HepG2 (cell line): ENCODE measurements at regions not wholly inside any gene's neighbourhood (a gene's known extent, or its start where the extent isn't known, plus 50 kb on each side); places are given as distances from the start of the nearest gene placed in this dataset.

Experiments
- ATAC-seq: fragments of 200-7000 bp; cut with Tn5 transposase; 3 replicates; pipeline ENCODE4 v1.9.1; 2020; ENCODE audit warnings: mild to moderate bottlenecking, moderate library complexity
- BruUV-seq: library from RNA; stranded (reverse); fragments of 400-500 nt; replicated peaks from 2 replicates; lab custom pipeline; 2021; lab: Mats Ljungman, UMichigan
- CTCF ChIA-PET: fragments of 300-600 bp; formaldehyde crosslinking; extraction: SDS; loops from one replicate; lab custom pipeline; 2021; ENCODE audit warnings: low total read pairs, inconsistent platforms, low intra/inter-chr PET ratio; lab: Yijun Ruan, JAX
- POLR2A ChIA-PET: fragments of 350-600 bp; sonication (Branson Sonifier 250); formaldehyde crosslinking; loops from one replicate; lab custom pipeline; 2020; ENCODE audit warnings: antibody characterized with exemption, inconsistent platforms; lab: Yijun Ruan, JAX
- DNase-seq: peaks from one replicate; pipeline ENCODE4 v3.0.0-alpha.2; 2015; ENCODE audit warnings: low spot score
- FAIRE-seq: peaks from 3 replicates; lab custom pipeline; 2011; peaks lifted over from hg19 to GRCh38; lab: Jason Lieb, UNC
- H2AFZ ChIP-seq: one replicate; pipeline ENCODE4 v1.6.1; 2011; ENCODE audit warnings: low read length, inconsistent platforms
- H3K27ac ChIP-seq: fragments of 300-600 bp; 3 replicates; pipeline ENCODE4 v1.8.0; 2011; ENCODE audit warnings: mixed run types, mild to moderate bottlenecking, mixed read lengths, low read length, inconsistent platforms; ENCODE audit not compliant: insufficient read depth; ENCODE audit errors: extremely low read length
- H3K27me3 ChIP-seq, 2 experiments: fragments of 200-600 bp in 1 of 2; 2 replicates in 1 of 2; 3 replicates in 1 of 2; pipeline versions ENCODE4 v1.6.0 to v1.8.0; 2011; ENCODE audit warnings: low read length in 2 of 2, mild to moderate bottlenecking in 2 of 2, moderate library complexity in 2 of 2, inconsistent platforms in 1 of 2; ENCODE audit not compliant: insufficient read depth in 2 of 2, control insufficient read depth in 1 of 2
- H3K36me3 ChIP-seq, 2 experiments: fragments of 200-600 bp in 1 of 2; replicated peaks in 1 of 2; 2 replicates in 1 of 2; 3 replicates in 1 of 2; pipeline versions ENCODE4 v1.5.1 to v1.8.0; 2011; ENCODE audit warnings: low read length in 2 of 2, inconsistent platforms in 1 of 2; ENCODE audit not compliant: insufficient read depth in 2 of 2, control insufficient read depth in 1 of 2
- H3K4me1 ChIP-seq: 2 replicates; pipeline ENCODE4 v1.5.1; 2012; ENCODE audit warnings: low read length, inconsistent platforms; ENCODE audit not compliant: insufficient read depth
- H3K4me2 ChIP-seq: 2 replicates; pipeline ENCODE4 v1.6.0; 2011; ENCODE audit warnings: low read depth, low read length, inconsistent platforms
- H3K4me3 ChIP-seq, 3 experiments: fragments of 200-600 bp in 1 of 3; sonication (generic), shearing (Covaris generic) in 1 of 3; replicated peaks in 1 of 3; 2 replicates each; pipeline ENCODE4 v1.5.1; 2011 to 2016; ENCODE audit warnings: low read length in 3 of 3, inconsistent platforms in 2 of 3, low read depth in 2 of 3, mild to moderate bottlenecking in 2 of 3, control low read depth in 1 of 3, mixed read lengths in 1 of 3; ENCODE audit not compliant: insufficient read depth in 1 of 3
- H3K79me2 ChIP-seq: one replicate; pipeline ENCODE4 v1.6.1; 2011; ENCODE audit warnings: low read length, inconsistent platforms; ENCODE audit not compliant: insufficient read depth
- H3K9ac ChIP-seq: 2 replicates; pipeline ENCODE4 v1.6.0; 2011; ENCODE audit warnings: mild to moderate bottlenecking, low read depth, low read length, inconsistent platforms; ENCODE audit not compliant: insufficient read depth
- H3K9me3 ChIP-seq: 2 replicates; pipeline ENCODE4 v1.5.1; 2012; ENCODE audit warnings: mild to moderate bottlenecking, low read length
- H4K20me1 ChIP-seq: 2 replicates; pipeline ENCODE4 v1.6.0; 2011; ENCODE audit warnings: inconsistent platforms, mild to moderate bottlenecking, low read length, moderate library complexity; ENCODE audit not compliant: insufficient read depth
- DNMT3B ChIP-seq: conservative IDR thresholded peaks from 2 replicates; pipeline ENCODE4 v1.6.1; 2016; ENCODE audit warnings: missing biosample characterization, control low read depth
- KDM4B ChIP-seq: sonication (generic); formaldehyde crosslinking; IDR thresholded peaks from 2 replicates; pipeline ENCODE4 v1.4.0; 2020; ENCODE audit warnings: missing genetic modification reagents
- RARG ChIP-seq: sonication (generic); formaldehyde crosslinking; IDR thresholded peaks from 2 replicates; pipeline ENCODE4 v1.4.0; 2020; ENCODE audit warnings: low read depth, mild to moderate bottlenecking, missing genetic modification reagents
- RFX5 ChIP-seq: IDR thresholded peaks from 2 replicates; pipeline ENCODE4 v1.6.1; 2011; ENCODE audit warnings: low read depth, low read length, improper control_type of control experiment
- SMAD1 ChIP-seq: sonication (generic); formaldehyde crosslinking; IDR thresholded peaks from 2 replicates; pipeline ENCODE4 v1.4.0; 2020; ENCODE audit warnings: missing genetic modification reagents, low read depth, mild to moderate bottlenecking, borderline replicate concordance
- SRSF9 ChIP-seq: fragments of 200-400 bp; formaldehyde crosslinking; IDR thresholded peaks from 2 replicates; pipeline ENCODE4 v1.6.1; 2018; ENCODE audit warnings: borderline replicate concordance, mild to moderate bottlenecking, low read depth, low read length; ENCODE audit not compliant: insufficient read depth, poor library complexity, severe bottlenecking
- ZC3H13 ChIP-seq: sonication (generic); formaldehyde crosslinking; IDR thresholded peaks from 2 replicates; pipeline ENCODE4 v1.8.1; 2023; ENCODE audit warnings: mild to moderate bottlenecking, missing genetic modification reagents, moderate library complexity
- ZNF333 ChIP-seq: sonication (generic); formaldehyde crosslinking; IDR thresholded peaks from 2 replicates; pipeline ENCODE4 v1.4.0; 2020; ENCODE audit warnings: mild to moderate bottlenecking, missing genetic modification reagents, borderline replicate concordance
- ZNF44 ChIP-seq: sonication (generic); formaldehyde crosslinking; IDR thresholded peaks from 2 replicates; pipeline ENCODE4 v1.5.1; 2020; ENCODE audit warnings: mild to moderate bottlenecking, missing genetic modification reagents
- ZNF564 ChIP-seq: sonication (generic); formaldehyde crosslinking; IDR thresholded peaks from 2 replicates; pipeline ENCODE4 v1.8.1; 2023; ENCODE audit warnings: mild to moderate bottlenecking, missing genetic modification reagents
- ZNF572 ChIP-seq: sonication (generic); formaldehyde crosslinking; IDR thresholded peaks from 2 replicates; pipeline ENCODE4 v1.5.1; 2020; ENCODE audit warnings: mild to moderate bottlenecking, missing genetic modification reagents
- ZNF790 ChIP-seq: sonication (generic); formaldehyde crosslinking; IDR thresholded peaks from 2 replicates; pipeline ENCODE4 v1.8.0; 2022; ENCODE audit warnings: missing genetic modification reagents, mild to moderate bottlenecking, borderline replicate concordance
- WGBS: methylation state at CpG from one replicate; pipeline ENCODE4 v1.1.6; 2017; ENCODE audit warnings: low lambda C conversion rate; 5-methylcytosine and 5-hydroxymethylcytosine counted together
- in situ Hi-C: cut with HindIII; loops from 2 replicates; pipeline ENCODE4 v1.10.0; 2017; ENCODE audit warnings: low pct_unique_long_range_greater_than_20kb; ENCODE audit not compliant: extremely low pct_ligation_motif_present
- intact Hi-C: fragments of 100-400 bp; cut with micrococcal nuclease; formaldehyde crosslinking; loops from one replicate; pipeline ENCODE4 v1.10.0; 2022; ENCODE audit not compliant: unreplicated experiment
- TF ChIP-seq, protein P1 (sequence below): sonication (generic); formaldehyde crosslinking; IDR thresholded peaks from 2 replicates; pipeline ENCODE4 v1.4.0; 2020; ENCODE audit warnings: missing genetic modification reagents, borderline replicate concordance

GRCh38 chr5:91223886-91224285, 159.2 kb downstream of the ARRDC3 start:
- intact Hi-C loops, result loop anchor here (1.0 kb wide), 1 partner anchor 122 kb away; no protein-coding TSS in a partner anchor
- no peaks in the 10 kb centered on the region for H3K79me2 ChIP-seq
- no peaks in the 10 kb centered on the region for H3K9me3 ChIP-seq
- FAIRE-seq (no peak), DNase-seq (no peak), ATAC-seq (no peak)
- TF ChIP-seq ZNF564 (CRISPR knock-in tag) (no peak), SMAD1 (CRISPR knock-in tag) (no peak), ZNF790 (CRISPR knock-in tag) (no peak), RFX5 (no peak), KDM4B (no peak), RARG (CRISPR knock-in tag) (no peak), SRSF9 (no peak), ZNF333 (CRISPR knock-in tag) (no peak), ZNF572 (no peak), ZC3H13 (CRISPR knock-in tag) (no peak), ZNF44 (CRISPR knock-in tag) (no peak), DNMT3B (CRISPR knock-in tag) (no peak)
- TF ChIP-seq, protein P1, sequence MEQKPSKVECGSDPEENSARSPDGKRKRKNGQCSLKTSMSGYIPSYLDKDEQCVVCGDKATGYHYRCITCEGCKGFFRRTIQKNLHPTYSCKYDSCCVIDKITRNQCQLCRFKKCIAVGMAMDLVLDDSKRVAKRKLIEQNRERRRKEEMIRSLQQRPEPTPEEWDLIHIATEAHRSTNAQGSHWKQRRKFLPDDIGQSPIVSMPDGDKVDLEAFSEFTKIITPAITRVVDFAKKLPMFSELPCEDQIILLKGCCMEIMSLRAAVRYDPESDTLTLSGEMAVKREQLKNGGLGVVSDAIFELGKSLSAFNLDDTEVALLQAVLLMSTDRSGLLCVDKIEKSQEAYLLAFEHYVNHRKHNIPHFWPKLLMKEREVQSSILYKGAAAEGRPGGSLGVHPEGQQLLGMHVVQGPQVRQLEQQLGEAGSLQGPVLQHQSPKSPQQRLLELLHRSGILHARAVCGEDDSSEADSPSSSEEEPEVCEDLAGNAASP (CRISPR knock-in tag), result no peak
- H3K4me2 ChIP-seq, result no peak overlapping the region
- no peak overlapping the region for H3K9ac ChIP-seq
- BruUV-seq, result no TSS peak
- H3K4me3 ChIP-seq, result no peak overlapping the region
- H2AFZ ChIP-seq, result no peak overlapping the region
- CTCF ChIA-PET, result no interaction called here
- no peaks in the 10 kb centered on the region for H3K27me3 ChIP-seq
- WGBS, result 0% methylated on average over 1 of the region's 1 CpG
- no peaks in the 10 kb centered on the region for H3K36me3 ChIP-seq
- no peaks in the 10 kb centered on the region; the same call in 1 of the 2 replicates for H3K4me1 ChIP-seq
- no peaks in the 10 kb centered on the region for H4K20me1 ChIP-seq
- in situ Hi-C loops, result loop anchor here (5.0 to 25.0 kb wide), 2 partner anchors 163 to 362 kb away; no protein-coding TSS in a partner anchor
- POLR2A ChIA-PET, result no interaction called here
- no peak overlapping the region for H3K27ac ChIP-seq
